Stomach (tissue), 8 donors: ENCODE measurements at regions not wholly inside any gene's neighbourhood (a gene's known extent, or its start where the extent isn't known, plus 50 kb on each side); places are given as distances from the start of the nearest gene placed in this dataset.

ENCODE experiments used
- DNase-seq, 2 donors: peaks; one replicate each; pipeline versions ENCODE4 v3.0.0 to v3.0.0-alpha.2; 2013 to 2019
- H3K27ac ChIP-seq, 5 donors: fragments of 200-600 bp in 4 of 5; sonication (generic) in 4 of 5; one replicate each; pipeline ENCODE4 v1.5.1; 2013 to 2019; ENCODE audit warnings: mild to moderate bottlenecking in 1 of 5, moderate library complexity in 1 of 5
- H3K27me3 ChIP-seq, 3 donors: fragments of 200-600 bp; sonication (generic); one replicate each; pipeline ENCODE4 v1.5.1; 2017 to 2019; ENCODE audit warnings: mixed run types in 1 of 3
- H3K36me3 ChIP-seq, 4 donors: fragments of 200-600 bp; sonication (generic); 1 replicate in 3 of 4; 2 replicates in 1 of 4; pipeline ENCODE4 v1.5.1; 2016 to 2019
- H3K4me1 ChIP-seq, 4 donors: fragments of 200-600 bp; sonication (generic); one replicate each; pipeline ENCODE4 v1.5.1; 2016 to 2019
- H3K4me3 ChIP-seq, 4 donors: fragments of 200-600 bp; sonication (generic) in 3 of 4; one replicate each; pipeline ENCODE4 v1.5.1; 2016 to 2019; ENCODE audit warnings: mild to moderate bottlenecking in 1 of 4
- H3K9me3 ChIP-seq, 4 donors: fragments of 200-600 bp; sonication (generic); one replicate each; pipeline ENCODE4 v1.5.1; 2016 to 2019
- CTCF ChIP-seq, 7 experiments: fragments of 450-650 bp in 4 of 7; fragments of 200-600 bp in 3 of 7; sonication (generic) in 3 of 7; IDR thresholded peaks; one replicate each; pipeline ENCODE4 v1.5.1; 2016 to 2019; ENCODE audit warnings: antibody characterized with exemption in 7 of 7, control low read depth in 2 of 7, mild to moderate bottlenecking in 1 of 7
- EP300 ChIP-seq: sonication (generic); formaldehyde crosslinking; IDR thresholded peaks from one replicate; pipeline ENCODE4 v1.6.1; 2017; ENCODE audit warnings: antibody characterized with exemption
- POLR2A ChIP-seq, 4 donors: fragments of 450-650 bp; IDR thresholded peaks; one replicate each; pipeline ENCODE4 v1.6.1; 2016; ENCODE audit warnings: antibody characterized with exemption in 4 of 4, control low read depth in 2 of 4, mild to moderate bottlenecking in 1 of 4, moderate library complexity in 1 of 4
- POLR2AphosphoS5 ChIP-seq, 3 donors: sonication (generic); formaldehyde crosslinking; IDR thresholded peaks; one replicate each; pipeline ENCODE4 v1.6.1; 2016; ENCODE audit warnings: antibody characterized with exemption in 3 of 3
- WGBS, 5 donors: extraction: QIAGEN DNeasy Blood & Tissue Kit in 3 of 5; methylation state at CpG; one replicate each; pipeline versions ENCODE4 v1.1.5 to v1.1.7; 2013 to 2018; 5-methylcytosine and 5-hydroxymethylcytosine counted together
- intact Hi-C: fragments of 100-400 bp; cut with DNase I; formaldehyde crosslinking; loops from one replicate; pipeline ENCODE4 v1.15.1; 2023; ENCODE audit warnings: low total_unique reads
- donor health status: healthy with polysubstance abuse.
- donor health status: Bipolar disorder and iron deficiency.
- donor health status: healthy.

GRCh38 chrX:53795576-53795975, 109.1 kb upstream of the HUWE1 start:
- Histone ChIP-seq H3K27ac (no peak overlapping the region), H3K36me3 (no peaks in the 10 kb centered on the region), H3K4me3 (no peak overlapping the region), H3K4me1 (no peaks in the 10 kb centered on the region), H3K9me3 (no peaks in the 10 kb centered on the region), H3K27me3 (no peaks in the 10 kb centered on the region)
- intact Hi-C loops: no loop called here
- TF ChIP-seq POLR2AphosphoS5 (IDR thresholded peaks at IDR 0.05) (no peak), CTCF (IDR thresholded peaks at IDR 0.05) (no peak)
- WGBS, 5 donors: 12 to 21% (median 17%) methylated on average over 2 of the region's 2 CpGs
- DNase-seq: peak in 1 of 2 donors; percentile 21

- intact Hi-C loops: no loop called here
- no peaks in the 10 kb centered on the region for H3K27me3 ChIP-seq
- DNase-seq: no peak
- H3K9me3 ChIP-seq: no peaks in the 10 kb centered on the region
- no peak overlapping the region for H3K27ac ChIP-seq
- H3K4me1 ChIP-seq: no peaks in the 10 kb centered on the region
- no peaks in the 10 kb centered on the region for H3K36me3 ChIP-seq
- WGBS, 5 donors: 83 to 98% (median 89%) methylated on average over 2 of the region's 2 CpGs
- TF ChIP-seq EP300: no peak
- no peak for TF ChIP-seq CTCF (IDR thresholded peaks at IDR 0.05)
- no peak for TF ChIP-seq POLR2AphosphoS5 (IDR thresholded peaks at IDR 0.05)
- no peak for TF ChIP-seq POLR2A (IDR thresholded peaks at IDR 0.05)
- no peak overlapping the region for H3K4me3 ChIP-seq
Measured at GRCh38 chrX:53794181-53794580, 107.7 kb upstream of the HUWE1 start.

- 69 to 84% (median 80%) methylated on average over 7 of the region's 7 CpGs for WGBS, 5 donors
- Histone ChIP-seq H3K4me3 (no peak overlapping the region), H3K27me3 (no peaks in the 10 kb centered on the region), H3K4me1 (no peaks in the 10 kb centered on the region), H3K27ac (no peak overlapping the region), H3K9me3 (no peaks in the 10 kb centered on the region), H3K36me3 (no peaks in the 10 kb centered on the region)
- intact Hi-C loops: no loop called here
- no peak for TF ChIP-seq EP300
- TF ChIP-seq POLR2AphosphoS5 (IDR thresholded peaks at IDR 0.05): no peak
- TF ChIP-seq POLR2A (IDR thresholded peaks at IDR 0.05): no peak
- TF ChIP-seq CTCF (IDR thresholded peaks at IDR 0.05): no peak
- DNase-seq: no peak
Measured at GRCh38 chrX:53768865-53769264, 82.3 kb upstream of the HUWE1 start.

GRCh38 chrX:53768451-53768850, 81.9 kb upstream of the HUWE1 start:
- no peak for TF ChIP-seq POLR2AphosphoS5 (IDR thresholded peaks at IDR 0.05)
- no peak for TF ChIP-seq POLR2A (IDR thresholded peaks at IDR 0.05)
- TF ChIP-seq CTCF (IDR thresholded peaks at IDR 0.05): no peak
- TF ChIP-seq EP300: no peak
- no peak overlapping the region for H3K4me3 ChIP-seq
- H3K36me3 ChIP-seq: no peaks in the 10 kb centered on the region
- intact Hi-C loops: no loop called here
- no peak for DNase-seq
- no peaks in the 10 kb centered on the region for H3K4me1 ChIP-seq
- no peaks in the 10 kb centered on the region for H3K9me3 ChIP-seq
- H3K27ac ChIP-seq: no peak overlapping the region
- H3K27me3 ChIP-seq: no peaks in the 10 kb centered on the region
- WGBS, 5 donors: 79 to 90% (median 83%) methylated on average over 5 of the region's 5 CpGs
